Motor neuron (in vitro differentiated cells): ENCODE measurements at regions not wholly inside any gene's neighbourhood (a gene's known extent, or its start where the extent isn't known, plus 50 kb on each side); places are given as distances from the start of the nearest gene placed in this dataset.
A peak's percentile ranks its signal among the peaks of the same experiment; 100 is the strongest.
"Not testable (repeated sequence)": the region's sequence is repeated elsewhere in the genome, so short reads cannot be mapped to it uniquely, and the experiment has no call there.

Experiments used
- ATAC-seq, 8 experiments: fragments of 200-7000 bp; cut with Tn5 transposase; replicated peaks in 6 of 8; 2 replicates each; pipeline ENCODE4 v1.8.0; 2021; ENCODE audit warnings: mild to moderate bottlenecking in 8 of 8, moderate library complexity in 8 of 8
- H3K27ac ChIP-seq, 2 donors: fragments of 250-450 bp; sonication (Bioruptor Pico); 2 replicates each; pipeline ENCODE4 v1.9.0; 2021; ENCODE audit warnings: antibody characterized with exemption in 2 of 2, mild to moderate bottlenecking in 2 of 2, moderate library complexity in 1 of 2
- H3K4me1 ChIP-seq, 2 donors: fragments of 250-450 bp; sonication (Bioruptor Pico); replicated peaks in 1 of 2; 2 replicates each; pipeline ENCODE4 v1.6.1; 2021; ENCODE audit warnings: antibody characterized with exemption in 2 of 2, mild to moderate bottlenecking in 2 of 2, moderate library complexity in 1 of 2
- H3K4me3 ChIP-seq, 5 donors: fragments of 250-450 bp; sonication (Bioruptor Pico); 2 replicates each; pipeline ENCODE4 v1.9.0; 2021; ENCODE audit warnings: antibody characterized with exemption in 5 of 5, mild to moderate bottlenecking in 5 of 5, moderate library complexity in 4 of 5
- WGBS, 10 experiments: fragments of 450-650 bp; shearing (Covaris generic); methylation state at CpG; one replicate each; pipeline ENCODE4 v1.0.0; 2022; 5-methylcytosine and 5-hydroxymethylcytosine counted together
- in situ Hi-C, 9 experiments: fragments of 400-800 bp; cut with MboI; loops; one replicate each; pipeline ENCODE4 v1.15.0; 2021; ENCODE audit warnings: low sequenced_read_pairs in 9 of 9, low pct_unique_long_range_greater_than_20kb in 2 of 9; ENCODE audit not compliant: unreplicated experiment in 9 of 9

- peak overlapping the region; percentile 44 to 70 (median 58) for H3K4me3 ChIP-seq
- H3K4me1 ChIP-seq = peaks cover 0 to 5% of the 10 kb centered on the region in 2 donors
- no peak overlapping the region for H3K27ac ChIP-seq
- no peak for ATAC-seq
- WGBS, 10 experiments = 0 to 100% (median 80%) methylated on average over 1 to 10 of the region's 10 CpGs
- in situ Hi-C loops = no loop called here
Measured at GRCh38 chr20:1803932-1804501, 91.2 kb upstream of the SIRPA start.

- Histone ChIP-seq H3K27ac (peak overlapping the region in 1 of 2 donors; percentile 20), H3K4me3 (peak overlapping the region; percentile 44 to 70 (median 58)), H3K4me1 (peaks cover 0 to 5% of the 10 kb centered on the region in 2 donors)
- 0 to 3% (median 0%) methylated on average over 1 to 28 of the region's 100 CpGs; no CpG with 5 or more reads in 3 of the 10 experiments for WGBS, 10 experiments
- in situ Hi-C loops = no loop called here
- peak; percentile 52 to 66 (median 60) for ATAC-seq
Measured at GRCh38 chr20:1803061-1803931, 91.9 kb upstream of the SIRPA start.

- no peak overlapping the region for H3K27ac ChIP-seq
- ATAC-seq = peak; percentile 33 to 87 (median 82)
- WGBS, 10 experiments = 0 to 5% (median 4%) methylated on average over 1 to 25 of the region's 35 CpGs
- peak overlapping the region; percentile 44 to 70 (median 58) for H3K4me3 ChIP-seq
- H3K4me1 ChIP-seq = peaks cover 0 to 5% of the 10 kb centered on the region in 2 donors
- in situ Hi-C loops = no loop called here
Measured at GRCh38 chr20:1802385-1803060, 92.7 kb upstream of the SIRPA start.

- ATAC-seq = peak in 5 of 8 experiments; percentile 36 to 64 (median 54)
- in situ Hi-C loops = no loop called here
Measured at GRCh38 chr20:1801929-1802306, 93.3 kb upstream of the SIRPA start.

GRCh38 chr20:1801225-1801928 is 93.8 kb upstream of the SIRPA start:
- in situ Hi-C loops = no loop called here
- peak in 1 of 8 experiments; percentile 7 for ATAC-seq

More at GRCh38 chr20:1801929-1802306, 93.3 kb upstream of the SIRPA start:
- Histone ChIP-seq H3K4me3 (peak overlapping the region in 4 of 5 donors; percentile 44 to 70 (median 62)), H3K27ac (no peak overlapping the region), H3K4me1 (peaks cover 0 to 5% of the 10 kb centered on the region in 2 donors)
- WGBS, 10 experiments = 0 to 74% (median 15%) methylated on average over 1 to 6 of the region's 6 CpGs

GRCh38 chr20:1800777-1801176 is 94.4 kb upstream of the SIRPA start:
- H3K4me3 ChIP-seq = no peak overlapping the region
- in situ Hi-C loops = no loop called here
- 6 to 55% (median 33%) methylated on average over 1 to 3 of the region's 3 CpGs; no CpG with 5 or more reads in 1 of the 10 experiments for WGBS, 10 experiments
- no peak overlapping the region for H3K27ac ChIP-seq
- peak in 2 of 8 experiments; percentile 20 to 37 for ATAC-seq
- peaks cover 0 to 5% of the 10 kb centered on the region in 2 donors for H3K4me1 ChIP-seq

More at GRCh38 chr20:1801225-1801928, 93.8 kb upstream of the SIRPA start:
- peaks cover 0 to 5% of the 10 kb centered on the region in 2 donors for H3K4me1 ChIP-seq
- WGBS, 10 experiments = 13 to 100% (median 69%) methylated on average over 1 to 5 of the region's 5 CpGs; no CpG with 5 or more reads in 2 of the 10 experiments
- H3K27ac ChIP-seq = no peak overlapping the region
- H3K4me3 ChIP-seq = no peak overlapping the region

- ATAC-seq = no peak
- Histone ChIP-seq H3K27ac (no peak overlapping the region), H3K4me3 (no peak overlapping the region), H3K4me1 (peaks cover 0 to 5% of the 10 kb centered on the region in 2 donors)
- 30 to 100% (median 80%) methylated on average over 1 to 2 of the region's 2 CpGs; no CpG with 5 or more reads in 4 of the 10 experiments for WGBS, 10 experiments
- in situ Hi-C loops = no loop called here
Measured at GRCh38 chr20:1800180-1800579, 95.0 kb upstream of the SIRPA start.

GRCh38 chr20:1799746-1800145 is 95.5 kb upstream of the SIRPA start:
- not testable (repeated sequence) for H3K4me1 ChIP-seq, H3K27ac ChIP-seq, H3K4me3 ChIP-seq, ATAC-seq
- in situ Hi-C loops = loop anchor here in 1 of 9 experiments (25.0 kb wide), 1 partner anchor 663 kb away; the partner anchor contains the start of gene SNRPB
- 48 to 100% (median 85%) methylated on average over 2 to 14 of the region's 14 CpGs; no CpG with 5 or more reads in 1 of the 10 experiments for WGBS, 10 experiments

GRCh38 chr20:1798982-1799381 is 96.2 kb upstream of the SIRPA start:
- 44 to 100% (median 75%) methylated on average over 1 to 2 of the region's 2 CpGs; no CpG with 5 or more reads in 1 of the 10 experiments for WGBS, 10 experiments
- Histone ChIP-seq H3K4me3 (no peak overlapping the region), H3K4me1 (peaks cover 0 to 2% of the 10 kb centered on the region in 2 donors), H3K27ac (no peak overlapping the region)
- ATAC-seq = no peak
- in situ Hi-C loops = loop anchor here in 1 of 9 experiments (25.0 kb wide), 1 partner anchor 663 kb away; the partner anchor contains the start of gene SNRPB

GRCh38 chr20:1793821-1794220 is 101.4 kb upstream of the SIRPA start:
- H3K4me3 ChIP-seq = no peak overlapping the region
- H3K27ac ChIP-seq = no peak overlapping the region
- H3K4me1 ChIP-seq = no peaks in the 10 kb centered on the region
- no peak for ATAC-seq
- 80 to 100% (median 93%) methylated on average over 1 to 2 of the region's 2 CpGs; no CpG with 5 or more reads in 1 of the 10 experiments for WGBS, 10 experiments
- in situ Hi-C loops = loop anchor here in 1 of 9 experiments (25.0 kb wide), 1 partner anchor 668 kb away; the partner anchor contains the start of gene SNRPB

GRCh38 chr20:1792274-1792673 is 102.9 kb upstream of the SIRPA start:
- ATAC-seq = no peak
- 0 to 100% (median 79%) methylated on average over 1 to 2 of the region's 2 CpGs; no CpG with 5 or more reads in 3 of the 10 experiments for WGBS, 10 experiments
- H3K4me1 ChIP-seq = no peaks in the 10 kb centered on the region
- no peak overlapping the region for H3K27ac ChIP-seq
- in situ Hi-C loops = loop anchor here in 1 of 9 experiments (25.0 kb wide), 1 partner anchor 670 kb away; the partner anchor contains the start of gene SNRPB
- H3K4me3 ChIP-seq = no peak overlapping the region

GRCh38 chr20:1790386-1790785 is 104.8 kb upstream of the SIRPA start:
- no peak overlapping the region for H3K27ac ChIP-seq
- 0 to 71% (median 46%) methylated on average over 1 to 3 of the region's 3 CpGs; no CpG with 5 or more reads in 4 of the 10 experiments for WGBS, 10 experiments
- no peak for ATAC-seq
- in situ Hi-C loops = loop anchor here in 1 of 9 experiments (25.0 kb wide), 1 partner anchor 672 kb away; the partner anchor contains the start of gene SNRPB
- no peaks in the 10 kb centered on the region for H3K4me1 ChIP-seq
- no peak overlapping the region for H3K4me3 ChIP-seq
